ENCODE measurements at regions not wholly inside any gene's neighbourhood (a gene's known extent, or its start where the extent isn't known, plus 50 kb on each side); places are given as distances from the start of the nearest gene placed in this dataset.

DNA sequence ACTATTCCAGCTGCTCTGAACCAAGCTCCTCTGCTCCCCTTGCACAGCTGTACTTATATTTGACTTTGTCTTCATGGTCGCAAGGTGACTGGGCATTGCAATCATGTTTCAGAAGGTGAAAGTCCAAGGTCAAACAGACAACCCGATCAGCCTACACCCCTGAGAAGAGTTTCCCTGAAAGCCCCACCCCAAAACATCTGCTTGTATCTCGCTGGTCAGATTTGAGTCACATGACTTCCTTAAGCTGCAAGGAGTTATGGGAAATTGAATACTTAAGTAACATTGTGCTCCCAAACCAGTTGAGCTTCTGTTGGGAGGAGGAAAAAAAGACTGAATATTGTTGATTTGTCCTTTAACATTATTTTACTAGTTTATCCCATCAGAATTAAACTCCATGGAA lies 83.4 kb upstream of the FZD10 start:
- TF ChIP-seq, protein P1, sequence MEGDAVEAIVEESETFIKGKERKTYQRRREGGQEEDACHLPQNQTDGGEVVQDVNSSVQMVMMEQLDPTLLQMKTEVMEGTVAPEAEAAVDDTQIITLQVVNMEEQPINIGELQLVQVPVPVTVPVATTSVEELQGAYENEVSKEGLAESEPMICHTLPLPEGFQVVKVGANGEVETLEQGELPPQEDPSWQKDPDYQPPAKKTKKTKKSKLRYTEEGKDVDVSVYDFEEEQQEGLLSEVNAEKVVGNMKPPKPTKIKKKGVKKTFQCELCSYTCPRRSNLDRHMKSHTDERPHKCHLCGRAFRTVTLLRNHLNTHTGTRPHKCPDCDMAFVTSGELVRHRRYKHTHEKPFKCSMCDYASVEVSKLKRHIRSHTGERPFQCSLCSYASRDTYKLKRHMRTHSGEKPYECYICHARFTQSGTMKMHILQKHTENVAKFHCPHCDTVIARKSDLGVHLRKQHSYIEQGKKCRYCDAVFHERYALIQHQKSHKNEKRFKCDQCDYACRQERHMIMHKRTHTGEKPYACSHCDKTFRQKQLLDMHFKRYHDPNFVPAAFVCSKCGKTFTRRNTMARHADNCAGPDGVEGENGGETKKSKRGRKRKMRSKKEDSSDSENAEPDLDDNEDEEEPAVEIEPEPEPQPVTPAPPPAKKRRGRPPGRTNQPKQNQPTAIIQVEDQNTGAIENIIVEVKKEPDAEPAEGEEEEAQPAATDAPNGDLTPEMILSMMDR (IDR thresholded peaks at IDR 0.05) = no peak
- no peak for TF ChIP-seq POLR2A (IDR thresholded peaks at IDR 0.05)
